Stomach (tissue), 4 donors: ENCODE measurements at regions not wholly inside any gene's neighbourhood (a gene's known extent, or its start where the extent isn't known, plus 50 kb on each side); places are given as distances from the start of the nearest gene placed in this dataset.

ENCODE experiments used
- CTCF ChIP-seq, 7 experiments: fragments of 450-650 bp in 4 of 7; fragments of 200-600 bp in 3 of 7; sonication (generic) in 3 of 7; IDR thresholded peaks; one replicate each; pipeline ENCODE4 v1.5.1; 2016 to 2019; ENCODE audit warnings: antibody characterized with exemption in 7 of 7, control low read depth in 2 of 7, mild to moderate bottlenecking in 1 of 7
- EP300 ChIP-seq: sonication (generic); formaldehyde crosslinking; IDR thresholded peaks from one replicate; pipeline ENCODE4 v1.6.1; 2017; ENCODE audit warnings: antibody characterized with exemption

DNA sequence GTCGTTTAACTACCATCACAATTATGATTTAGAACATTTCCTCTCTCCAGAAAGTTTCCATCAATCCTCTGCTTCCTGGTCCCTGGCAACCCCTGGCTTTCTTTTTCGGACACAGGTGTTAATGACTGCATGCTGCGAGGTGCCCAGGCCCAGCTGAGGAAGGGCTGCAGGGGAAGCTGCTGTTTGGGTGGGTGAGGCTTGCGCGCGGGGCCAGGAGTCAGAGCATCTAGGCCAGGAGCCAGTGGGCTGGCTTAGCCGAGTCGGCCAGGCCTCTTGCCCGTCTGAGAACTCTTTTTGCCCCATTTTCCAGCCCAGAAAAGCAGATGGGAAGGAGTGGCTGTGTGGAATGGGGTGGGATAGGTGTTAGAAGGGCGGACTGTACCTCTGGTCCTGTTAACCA is 51.5 kb downstream of the NAV1 start:
- TF ChIP-seq CTCF (IDR thresholded peaks at IDR 0.05), result no peak
- TF ChIP-seq EP300, result no peak
